H1 (cell line): ENCODE measurements at regions not wholly inside any gene's neighbourhood (a gene's known extent, or its start where the extent isn't known, plus 50 kb on each side); places are given as distances from the start of the nearest gene placed in this dataset.

Experiments used
- CTCF ChIA-PET: fragments of 300-600 bp; sonication (Branson Sonifier 250); formaldehyde crosslinking; loops from one replicate; lab custom pipeline; 2021; ENCODE audit not compliant: partially characterized antibody; lab: Charles Lee
- POLR2A ChIA-PET: fragments of 300-600 bp; sonication (Branson Sonifier 250); formaldehyde crosslinking; loops from one replicate; lab custom pipeline; 2021; ENCODE audit warnings: inconsistent platforms; ENCODE audit not compliant: partially characterized antibody; lab: Charles Lee
- DNase-seq, 2 experiments: peaks; one replicate each; pipeline versions ENCODE4 v3.0.0 to v3.0.0-alpha.2; 2010 to 2022; ENCODE audit warnings: low spot score in 2 of 2, low read depth in 1 of 2, mixed read lengths in 1 of 2
- FAIRE-seq: peaks from 2 replicates; lab custom pipeline; 2011; peaks lifted over from hg19 to GRCh38; lab: Jason Lieb, UNC
- H2AFZ ChIP-seq: 2 replicates; pipeline ENCODE4 v1.8.1; 2012; ENCODE audit warnings: low read length, inconsistent platforms
- H2AK5ac ChIP-seq: 2 replicates; pipeline ENCODE4 v1.6.1; 2013; ENCODE audit warnings: low read depth, low read length
- H2BK120ac ChIP-seq: replicated peaks from 2 replicates; pipeline ENCODE3; 2013; ENCODE audit warnings: low read depth, low read length, inconsistent platforms
- H2BK12ac ChIP-seq: 2 replicates; pipeline ENCODE4 v1.6.1; 2013; ENCODE audit warnings: low read depth, low read length
- H2BK15ac ChIP-seq: 2 replicates; pipeline ENCODE4 v1.6.1; 2013; ENCODE audit warnings: low read length
- H2BK20ac ChIP-seq: 2 replicates; pipeline ENCODE4 v1.6.1; 2013; ENCODE audit warnings: low read length
- H2BK5ac ChIP-seq: 2 replicates; pipeline ENCODE4 v1.6.1; 2013; ENCODE audit warnings: low read depth, low read length
- H3K14ac ChIP-seq: 2 replicates; pipeline ENCODE4 v1.6.1; 2013; ENCODE audit warnings: inconsistent platforms; ENCODE audit not compliant: insufficient read length
- H3K18ac ChIP-seq: 2 replicates; pipeline ENCODE4 v1.6.1; 2013; ENCODE audit warnings: low read length; ENCODE audit errors: extremely low read depth
- H3K23ac ChIP-seq: 2 replicates; pipeline ENCODE4 v1.6.1; 2013; ENCODE audit warnings: inconsistent platforms; ENCODE audit not compliant: insufficient read length
- H3K23me2 ChIP-seq: 2 replicates; pipeline ENCODE4 v1.6.1; 2013; ENCODE audit warnings: low read depth, low read length
- H3K27ac ChIP-seq: 2 replicates; pipeline ENCODE4 v1.6.1; 2011; ENCODE audit warnings: low read depth, low read length, inconsistent platforms
- H3K27me3 ChIP-seq, 4 experiments: replicated peaks in 1 of 4; 1 replicate in 1 of 4; 2 replicates in 3 of 4; pipeline versions ENCODE4 v1.6.1 to v1.8.1; 2011 to 2013; ENCODE audit warnings: low read length in 3 of 4, mild to moderate bottlenecking in 3 of 4, inconsistent platforms in 2 of 4, mixed read lengths in 2 of 4, moderate library complexity in 1 of 4; ENCODE audit not compliant: control insufficient read depth in 3 of 4, insufficient read depth in 3 of 4; ENCODE audit errors: extremely low read depth in 1 of 4
- H3K36me3 ChIP-seq, 4 experiments: 2 replicates each; pipeline versions ENCODE4 v1.6.1 to v1.8.1; 2011 to 2013; ENCODE audit warnings: mild to moderate bottlenecking in 4 of 4, low read length in 3 of 4, moderate library complexity in 2 of 4, control low read depth in 1 of 4, inconsistent platforms in 1 of 4; ENCODE audit not compliant: insufficient read depth in 4 of 4, control insufficient read depth in 2 of 4
- H3K4ac ChIP-seq: replicated peaks from 2 replicates; pipeline ENCODE3; 2013; ENCODE audit warnings: low read length, low read depth, mixed read lengths, inconsistent platforms; ENCODE audit not compliant: insufficient read length
- H3K4me1 ChIP-seq, 4 experiments: replicated peaks in 1 of 4; 1 replicate in 1 of 4; 2 replicates in 3 of 4; pipeline versions ENCODE4 v1.6.1 to v1.8.1; 2011 to 2013; ENCODE audit warnings: low read length in 3 of 4, inconsistent platforms in 2 of 4, mixed read lengths in 1 of 4; ENCODE audit not compliant: insufficient read depth in 4 of 4, control insufficient read depth in 3 of 4
- H3K4me2 ChIP-seq, 2 experiments: 2 replicates each; pipeline versions ENCODE4 v1.6.1 to v1.8.1; 2011 to 2013; ENCODE audit warnings: low read depth in 2 of 2, low read length in 2 of 2, control low read depth in 1 of 2, inconsistent platforms in 1 of 2, mild to moderate bottlenecking in 1 of 2; ENCODE audit not compliant: insufficient read depth in 1 of 2
- H3K4me3 ChIP-seq, 4 experiments: fragments of 200-600, 300-600 bp in 1 of 4; sonication (generic), shearing (Covaris generic), sonication (Bioruptor Twin) in 1 of 4; 2 replicates each; pipeline versions ENCODE4 v1.5.1 to v1.8.1; 2011 to 2016; ENCODE audit warnings: low read length in 4 of 4, low read depth in 3 of 4, control low read depth in 2 of 4, inconsistent platforms in 2 of 4, mild to moderate bottlenecking in 2 of 4, mixed read lengths in 1 of 4, moderate library complexity in 1 of 4; ENCODE audit not compliant: insufficient read depth in 2 of 4; ENCODE audit errors: extremely low read depth in 1 of 4
- H3K56ac ChIP-seq: replicated peaks from 2 replicates; pipeline ENCODE3; 2013; ENCODE audit warnings: low read depth, mild to moderate bottlenecking, mixed read lengths, low read length, inconsistent platforms; ENCODE audit not compliant: insufficient read length
- H3K79me1 ChIP-seq: 2 replicates; pipeline ENCODE4 v1.6.1; 2013; ENCODE audit warnings: low read depth, low read length, control low read depth
- H3K79me2 ChIP-seq, 2 experiments: 2 replicates each; pipeline versions ENCODE4 v1.6.1 to v1.8.1; 2012 to 2013; ENCODE audit warnings: low read length in 2 of 2, mild to moderate bottlenecking in 2 of 2, inconsistent platforms in 1 of 2; ENCODE audit not compliant: insufficient read depth in 2 of 2, control insufficient read depth in 1 of 2
- H3K9ac ChIP-seq, 4 experiments: replicated peaks in 1 of 4; 1 replicate in 1 of 4; 2 replicates in 3 of 4; pipeline versions ENCODE4 v1.6.1 to v1.8.1; 2011 to 2013; ENCODE audit warnings: low read depth in 3 of 4, low read length in 3 of 4, control low read depth in 2 of 4, mild to moderate bottlenecking in 2 of 4, moderate library complexity in 2 of 4, inconsistent platforms in 1 of 4; ENCODE audit errors: extremely low read depth in 1 of 4
- H3K9me3 ChIP-seq, 2 experiments: 2 replicates each; pipeline versions ENCODE4 v1.6.1 to v1.8.1; 2012 to 2013; ENCODE audit warnings: mild to moderate bottlenecking in 2 of 2, moderate library complexity in 2 of 2, control low read depth in 1 of 2, inconsistent platforms in 1 of 2, low read depth in 1 of 2, low read length in 1 of 2, mixed read lengths in 1 of 2; ENCODE audit not compliant: insufficient read depth in 2 of 2
- H4K20me1 ChIP-seq, 2 experiments: replicated peaks in 1 of 2; 2 replicates each; pipeline versions ENCODE3 to v1.8.1; 2011 to 2013; ENCODE audit warnings: inconsistent platforms in 2 of 2, low read length in 2 of 2, mild to moderate bottlenecking in 1 of 2; ENCODE audit not compliant: insufficient read depth in 2 of 2, control insufficient read depth in 1 of 2
- H4K5ac ChIP-seq: 2 replicates; pipeline ENCODE4 v1.6.1; 2013; ENCODE audit warnings: low read length, low read depth, mixed read lengths, inconsistent platforms; ENCODE audit not compliant: insufficient read length
- H4K8ac ChIP-seq: 2 replicates; pipeline ENCODE4 v1.8.0; 2013; ENCODE audit warnings: mild to moderate bottlenecking, moderate library complexity, low read length, inconsistent platforms; ENCODE audit not compliant: insufficient read depth; ENCODE audit errors: extremely low read depth
- H4K91ac ChIP-seq: replicated peaks from 2 replicates; pipeline ENCODE3; 2013; ENCODE audit warnings: low read length, mixed read lengths, inconsistent platforms; ENCODE audit not compliant: insufficient read length
- CTBP2 ChIP-seq: IDR thresholded peaks from 2 replicates; pipeline ENCODE4 v1.7.0; 2011; ENCODE audit warnings: borderline replicate concordance, mild to moderate bottlenecking, moderate library complexity, mixed read lengths, low read length; ENCODE audit not compliant: insufficient read depth, insufficient read length
- NRF1 ChIP-seq: IDR thresholded peaks from 2 replicates; pipeline ENCODE4 v1.6.1; 2011; ENCODE audit warnings: mild to moderate bottlenecking, low read depth, low read length, improper control_type of control experiment
- POLR2A ChIP-seq, 2 experiments: IDR thresholded peaks; 1 replicate in 1 of 2; 2 replicates in 1 of 2; pipeline ENCODE4 v1.6.1; 2011; ENCODE audit warnings: low read depth in 2 of 2, low read length in 2 of 2, mild to moderate bottlenecking in 2 of 2; ENCODE audit errors: control extremely low read depth in 1 of 2
- POLR2AphosphoS5 ChIP-seq: IDR thresholded peaks from 2 replicates; pipeline ENCODE4 v1.6.1; 2011; ENCODE audit warnings: low read depth, low read length
- POU5F1 ChIP-seq: IDR thresholded peaks from 2 replicates; pipeline ENCODE4 v1.6.1; 2011; ENCODE audit warnings: low read depth, mild to moderate bottlenecking, low read length, moderate library complexity
- RXRA ChIP-seq: IDR thresholded peaks from 2 replicates; pipeline ENCODE4 v1.6.1; 2011; ENCODE audit warnings: low read depth, mild to moderate bottlenecking, low read length, moderate library complexity; ENCODE audit not compliant: insufficient read depth
- SIRT6 ChIP-seq: IDR thresholded peaks from one replicate; pipeline ENCODE4 v1.7.1; 2012; ENCODE audit warnings: low read length, inconsistent platforms
- SP2 ChIP-seq: IDR thresholded peaks from 2 replicates; pipeline ENCODE4 v1.6.1; 2012; ENCODE audit warnings: mild to moderate bottlenecking, low read length, inconsistent platforms
- TAF7 ChIP-seq: optimal IDR thresholded peaks from 2 replicates; pipeline ENCODE3; 2011; ENCODE audit warnings: low read depth, mild to moderate bottlenecking, inconsistent platforms, low read length, moderate library complexity, borderline replicate concordance
- TCF12 ChIP-seq: IDR thresholded peaks from 2 replicates; pipeline ENCODE4 v1.6.1; 2011; ENCODE audit warnings: low read depth, mild to moderate bottlenecking, low read length
- WGBS, 2 experiments: shearing (Covaris generic) in 1 of 2; methylation state at CpG; one replicate each; pipeline versions ENCODE4 v1.1.6 to v1.1.7; 2013 to 2015; ENCODE audit warnings: low lambda C conversion rate in 2 of 2, mixed read lengths in 2 of 2, inconsistent platforms in 1 of 2, low coverage in 1 of 2, missing lambda C conversion rate in 1 of 2; ENCODE audit not compliant: insufficient replicate concordance in 2 of 2, insufficient coverage in 1 of 2, insufficient read length in 1 of 2; ENCODE audit errors: extremely low coverage in 1 of 2, missing lambda C conversion rate in 1 of 2; 5-methylcytosine and 5-hydroxymethylcytosine counted together
- TF ChIP-seq, protein P1 (sequence below): IDR thresholded peaks from 2 replicates; pipeline ENCODE4 v1.6.1; 2012; ENCODE audit warnings: low read length, inconsistent platforms
- TF ChIP-seq, protein P2 (sequence below): IDR thresholded peaks from 2 replicates; pipeline ENCODE4 v1.6.1; 2012; ENCODE audit warnings: inconsistent platforms

DNA sequence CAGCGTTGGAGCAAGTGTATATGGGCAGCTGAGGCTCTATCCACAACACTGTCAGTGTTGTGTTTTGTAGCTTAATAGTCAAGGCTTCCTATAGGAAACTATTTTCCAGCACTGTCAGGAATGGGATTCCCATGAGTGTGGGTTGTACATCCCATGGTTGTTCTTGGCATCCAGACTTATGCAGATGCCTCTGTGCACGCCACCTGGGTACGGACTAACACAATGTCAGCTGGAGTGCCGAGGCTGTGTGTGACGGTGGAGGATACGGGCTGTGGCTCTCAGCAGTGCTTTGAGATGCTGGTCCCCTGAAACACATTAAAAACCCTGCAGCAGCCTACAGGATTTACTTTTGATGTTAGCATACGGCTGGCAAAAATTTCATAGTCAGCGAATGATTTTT, 350.0 kb downstream of the ACTR3B start:
- Histone ChIP-seq H2BK120ac (no peak overlapping the region), H3K27me3 (no peaks in the 10 kb centered on the region), H4K91ac (no peak overlapping the region), H3K14ac (no peak overlapping the region), H3K9me3 (no peaks in the 10 kb centered on the region), H2BK12ac (no peak overlapping the region), H2AK5ac (no peak overlapping the region), H2BK5ac (no peak overlapping the region), H3K56ac (no peak overlapping the region), H3K23ac (no peak overlapping the region), H3K4me2 (no peak overlapping the region), H3K79me1 (no peaks in the 10 kb centered on the region), H3K4me1 (peaks cover 0 to 4% (median 0%) of the 10 kb centered on the region in 4 experiments; a peak in 1 of 7 replicates), H2AFZ (no peak overlapping the region), H3K79me2 (no peaks in the 10 kb centered on the region), H3K4me3 (no peak overlapping the region), H2BK20ac (no peak overlapping the region), H4K5ac (no peak overlapping the region), H3K4ac (no peak overlapping the region), H3K9ac (no peak overlapping the region), H4K20me1 (no peaks in the 10 kb centered on the region), H4K8ac (no peak overlapping the region), H3K18ac (no peak overlapping the region), H2BK15ac (no peak overlapping the region), H3K23me2 (no peaks in the 10 kb centered on the region), H3K36me3 (no peaks in the 10 kb centered on the region), H3K27ac (no peak overlapping the region)
- TF ChIP-seq POLR2AphosphoS5 (no peak), POLR2A (IDR thresholded peaks at IDR 0.05; ENCODE audit: control extremely low read depth in 1 of 2, low read depth in 2 of 2, low read length in 2 of 2) (no peak), TAF7 (no peak), TCF12 (no peak), NRF1 (no peak), SIRT6 (no peak), POU5F1 (no peak), SP2 (no peak), CTBP2 (no peak), RXRA (no peak)
- TF ChIP-seq, protein P1, sequence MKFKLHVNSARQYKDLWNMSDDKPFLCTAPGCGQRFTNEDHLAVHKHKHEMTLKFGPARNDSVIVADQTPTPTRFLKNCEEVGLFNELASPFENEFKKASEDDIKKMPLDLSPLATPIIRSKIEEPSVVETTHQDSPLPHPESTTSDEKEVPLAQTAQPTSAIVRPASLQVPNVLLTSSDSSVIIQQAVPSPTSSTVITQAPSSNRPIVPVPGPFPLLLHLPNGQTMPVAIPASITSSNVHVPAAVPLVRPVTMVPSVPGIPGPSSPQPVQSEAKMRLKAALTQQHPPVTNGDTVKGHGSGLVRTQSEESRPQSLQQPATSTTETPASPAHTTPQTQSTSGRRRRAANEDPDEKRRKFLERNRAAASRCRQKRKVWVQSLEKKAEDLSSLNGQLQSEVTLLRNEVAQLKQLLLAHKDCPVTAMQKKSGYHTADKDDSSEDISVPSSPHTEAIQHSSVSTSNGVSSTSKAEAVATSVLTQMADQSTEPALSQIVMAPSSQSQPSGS = no peak
- TF ChIP-seq, protein P2, sequence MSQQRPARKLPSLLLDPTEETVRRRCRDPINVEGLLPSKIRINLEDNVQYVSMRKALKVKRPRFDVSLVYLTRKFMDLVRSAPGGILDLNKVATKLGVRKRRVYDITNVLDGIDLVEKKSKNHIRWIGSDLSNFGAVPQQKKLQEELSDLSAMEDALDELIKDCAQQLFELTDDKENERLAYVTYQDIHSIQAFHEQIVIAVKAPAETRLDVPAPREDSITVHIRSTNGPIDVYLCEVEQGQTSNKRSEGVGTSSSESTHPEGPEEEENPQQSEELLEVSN = no peak
- ChIA-PET POLR2A (no interaction called here), CTCF (interaction anchor here (5.4 kb wide), 1 partner anchor 150 kb away, joined by 38 read pairs; no protein-coding TSS in a partner anchor)
- no peak for FAIRE-seq
- no peak for DNase-seq
- WGBS, 2 experiments = 98% methylated on average over 8 of the region's 8 CpGs; no CpG with 5 or more reads in 1 of the 2 experiments
